ENCODE measurements at regions not wholly inside any gene's neighbourhood (a gene's known extent, or its start where the extent isn't known, plus 50 kb on each side); places are given as distances from the start of the nearest gene placed in this dataset.

DNA sequence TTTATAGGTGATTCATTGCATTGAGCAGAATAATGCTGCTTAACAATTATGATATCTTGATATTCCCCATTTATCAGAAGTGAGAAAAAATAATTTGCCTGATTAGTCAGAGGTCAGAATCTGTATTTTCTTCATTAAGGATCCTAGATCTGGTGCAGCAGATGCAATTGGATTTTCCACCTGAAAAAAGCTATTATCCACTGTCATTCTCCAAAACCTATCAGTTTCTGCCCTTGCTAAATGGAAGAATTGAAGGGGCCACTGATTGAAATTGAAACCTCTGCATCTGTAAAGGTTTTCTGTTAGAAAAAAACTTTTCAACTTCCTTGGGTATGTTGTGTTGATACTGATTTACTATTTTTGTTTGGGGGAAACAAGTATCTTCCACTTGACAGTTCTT lies 636.0 kb upstream of the NDST4 start:
- Histone ChIP-seq H3K27ac (ENCODE audit: low read depth in 2 of 2, low read length in 1 of 2) (no peak overlapping the region), H3K79me2 (ENCODE audit: insufficient read depth) (no peaks in the 10 kb centered on the region), H3K4me1 (ENCODE audit: control insufficient read depth in 1 of 2, insufficient read depth in 2 of 2, low read depth in 1 of 2, low read length in 1 of 2) (no peaks in the 10 kb centered on the region), H3K9me2 (no peaks in the 10 kb centered on the region), H3F3A (replicated peaks; ENCODE audit: insufficient read depth) (no peaks in the 10 kb centered on the region), H3K4me2 (no peak overlapping the region), H3K9me3 (no peaks in the 10 kb centered on the region), H3K36me3 (replicated peaks in 1 of 2; ENCODE audit: control insufficient read depth in 1 of 2, insufficient read depth in 2 of 2, low read length in 1 of 2) (no peaks in the 10 kb centered on the region), H4K20me1 (ENCODE audit: insufficient read depth) (no peaks in the 10 kb centered on the region), H2AFZ (ENCODE audit: low read depth) (no peak overlapping the region), H3K4me3 (ENCODE audit: low read depth in 2 of 2, low read length in 1 of 2) (no peak overlapping the region), H3K9ac (no peak overlapping the region), H3K27me3 (ENCODE audit: insufficient read depth) (no peaks in the 10 kb centered on the region)
- CTCF ChIA-PET = interaction anchor here (0.7 kb wide), 1 partner anchor 9 kb away, joined by 3 read pairs; no protein-coding TSS in a partner anchor
- no peak for DNase-seq
- POLR2A ChIA-PET = no interaction called here
- TF ChIP-seq, protein P1, sequence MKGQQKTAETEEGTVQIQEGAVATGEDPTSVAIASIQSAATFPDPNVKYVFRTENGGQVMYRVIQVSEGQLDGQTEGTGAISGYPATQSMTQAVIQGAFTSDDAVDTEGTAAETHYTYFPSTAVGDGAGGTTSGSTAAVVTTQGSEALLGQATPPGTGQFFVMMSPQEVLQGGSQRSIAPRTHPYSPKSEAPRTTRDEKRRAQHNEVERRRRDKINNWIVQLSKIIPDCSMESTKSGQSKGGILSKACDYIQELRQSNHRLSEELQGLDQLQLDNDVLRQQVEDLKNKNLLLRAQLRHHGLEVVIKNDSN (IDR thresholded peaks at IDR 0.05; ENCODE audit: borderline replicate concordance, low read depth) = no peak
- TF ChIP-seq EZH2phosphoT487 (IDR thresholded peaks at IDR 0.05; ENCODE audit: borderline replicate concordance, low read depth) = no peak

DNA sequence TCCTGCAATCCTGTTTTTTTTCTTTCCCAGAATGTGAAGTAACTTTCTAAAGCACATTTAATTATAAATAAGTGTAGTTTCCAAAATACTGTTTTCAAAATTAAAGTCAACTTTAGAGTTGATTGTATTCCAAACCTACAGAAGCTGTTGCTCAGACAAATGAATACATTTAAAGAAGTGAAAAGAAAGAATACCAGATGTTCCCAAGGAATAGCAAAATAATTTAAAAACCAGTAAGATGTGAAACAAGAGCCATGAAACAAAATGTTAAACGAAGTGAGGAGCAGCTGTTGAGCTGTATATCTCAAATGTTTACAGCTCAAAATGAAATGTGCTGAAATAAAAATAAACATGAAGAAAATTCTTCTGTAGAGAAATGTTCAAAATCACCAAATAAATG lies 627.4 kb upstream of the NDST4 start:
- Histone ChIP-seq H3K27ac (ENCODE audit: low read depth in 2 of 2, low read length in 1 of 2) (no peak overlapping the region), H2AFZ (ENCODE audit: low read depth) (no peak overlapping the region), H3K27me3 (ENCODE audit: insufficient read depth) (no peaks in the 10 kb centered on the region), H3K4me2 (no peak overlapping the region), H4K20me1 (ENCODE audit: insufficient read depth) (no peaks in the 10 kb centered on the region), H3K9me3 (no peaks in the 10 kb centered on the region; the same call in 1 of the 2 replicates), H3K9me2 (no peaks in the 10 kb centered on the region), H3K9ac (no peak overlapping the region), H3F3A (replicated peaks; ENCODE audit: insufficient read depth) (no peaks in the 10 kb centered on the region), H3K4me1 (ENCODE audit: control insufficient read depth in 1 of 2, insufficient read depth in 2 of 2, low read depth in 1 of 2, low read length in 1 of 2) (no peaks in the 10 kb centered on the region), H3K79me2 (ENCODE audit: insufficient read depth) (no peaks in the 10 kb centered on the region), H3K4me3 (ENCODE audit: low read depth in 2 of 2, low read length in 1 of 2) (no peak overlapping the region), H3K36me3 (replicated peaks in 1 of 2; ENCODE audit: control insufficient read depth in 1 of 2, insufficient read depth in 2 of 2, low read length in 1 of 2) (no peaks in the 10 kb centered on the region)
- TF ChIP-seq MXI1 (IDR thresholded peaks at IDR 0.05; ENCODE audit: low read depth, low read length) = no peak
- TF ChIP-seq RAD21 (IDR thresholded peaks at IDR 0.05; ENCODE audit: low read length) = no peak
- TF ChIP-seq, protein P2, sequence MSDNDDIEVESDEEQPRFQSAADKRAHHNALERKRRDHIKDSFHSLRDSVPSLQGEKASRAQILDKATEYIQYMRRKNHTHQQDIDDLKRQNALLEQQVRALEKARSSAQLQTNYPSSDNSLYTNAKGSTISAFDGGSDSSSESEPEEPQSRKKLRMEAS (IDR thresholded peaks at IDR 0.05; ENCODE audit: low read depth) = no peak
- no peak for TF ChIP-seq JUND (IDR thresholded peaks at IDR 0.05)
- TF ChIP-seq GABPA (IDR thresholded peaks at IDR 0.05; ENCODE audit: low read depth) = no peak
- TF ChIP-seq, protein P3, sequence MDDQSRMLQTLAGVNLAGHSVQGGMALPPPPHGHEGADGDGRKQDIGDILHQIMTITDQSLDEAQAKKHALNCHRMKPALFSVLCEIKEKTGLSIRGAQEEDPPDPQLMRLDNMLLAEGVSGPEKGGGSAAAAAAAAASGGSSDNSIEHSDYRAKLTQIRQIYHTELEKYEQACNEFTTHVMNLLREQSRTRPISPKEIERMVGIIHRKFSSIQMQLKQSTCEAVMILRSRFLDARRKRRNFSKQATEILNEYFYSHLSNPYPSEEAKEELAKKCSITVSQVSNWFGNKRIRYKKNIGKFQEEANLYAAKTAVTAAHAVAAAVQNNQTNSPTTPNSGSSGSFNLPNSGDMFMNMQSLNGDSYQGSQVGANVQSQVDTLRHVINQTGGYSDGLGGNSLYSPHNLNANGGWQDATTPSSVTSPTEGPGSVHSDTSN (IDR thresholded peaks at IDR 0.05) = no peak
- TF ChIP-seq RXRA (IDR thresholded peaks at IDR 0.05; ENCODE audit: borderline replicate concordance, low read depth) = no peak
- WGBS (ENCODE audit: low lambda C conversion rate) = 0% methylated on average over 1 of the region's 1 CpG
- ChIA-PET POLR2A (no interaction called here), CTCF (interaction anchor here (1.1 to 1.5 kb wide), 3 partner anchors 8 to 112 kb away, joined by 3 to 5 read pairs (median 3); no protein-coding TSS in a partner anchor)
- DNase-seq = no peak

DNA sequence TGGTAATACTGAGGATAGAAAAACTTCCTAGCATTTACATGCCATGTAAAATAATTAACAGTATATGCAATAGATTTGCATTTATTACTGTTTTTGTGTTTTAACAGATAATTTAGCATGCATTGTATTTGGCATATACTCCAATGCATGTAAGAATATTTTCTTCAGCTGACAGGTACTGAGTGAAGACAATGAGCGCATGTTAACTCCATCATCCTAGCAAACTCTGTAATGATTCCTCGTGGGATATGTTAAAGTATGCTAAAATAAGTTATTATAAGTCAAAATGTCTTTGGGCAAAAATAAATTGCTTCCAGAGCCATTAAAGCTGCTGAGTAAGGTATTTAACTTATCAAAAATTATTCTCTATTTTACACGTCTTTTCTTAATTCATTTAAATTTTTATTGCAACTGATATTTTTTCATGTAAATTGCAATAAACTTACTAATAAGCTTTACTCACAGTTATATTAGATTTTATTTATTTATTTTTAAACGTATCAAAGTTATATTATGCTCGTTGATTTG lies 616.4 kb upstream of the NDST4 start:
- Histone ChIP-seq H3K9ac (no peak overlapping the region), H3K27me3 (ENCODE audit: insufficient read depth) (no peaks in the 10 kb centered on the region), H3K9me3 (no peaks in the 10 kb centered on the region), H3K27ac (ENCODE audit: low read depth in 2 of 2, low read length in 1 of 2) (no peak overlapping the region), H3F3A (replicated peaks; ENCODE audit: insufficient read depth) (no peaks in the 10 kb centered on the region), H3K9me2 (no peaks in the 10 kb centered on the region), H3K79me2 (ENCODE audit: insufficient read depth) (no peaks in the 10 kb centered on the region), H4K20me1 (ENCODE audit: insufficient read depth) (no peaks in the 10 kb centered on the region), H2AFZ (ENCODE audit: low read depth) (no peak overlapping the region), H3K4me2 (no peak overlapping the region), H3K36me3 (replicated peaks in 1 of 2; ENCODE audit: control insufficient read depth in 1 of 2, insufficient read depth in 2 of 2, low read length in 1 of 2) (no peaks in the 10 kb centered on the region), H3K4me1 (ENCODE audit: control insufficient read depth in 1 of 2, insufficient read depth in 2 of 2, low read depth in 1 of 2, low read length in 1 of 2) (no peaks in the 10 kb centered on the region), H3K4me3 (ENCODE audit: low read depth in 2 of 2, low read length in 1 of 2) (no peak overlapping the region)
- no peak for TF ChIP-seq GABPA (IDR thresholded peaks at IDR 0.05; ENCODE audit: low read depth)
- TF ChIP-seq, protein P4, sequence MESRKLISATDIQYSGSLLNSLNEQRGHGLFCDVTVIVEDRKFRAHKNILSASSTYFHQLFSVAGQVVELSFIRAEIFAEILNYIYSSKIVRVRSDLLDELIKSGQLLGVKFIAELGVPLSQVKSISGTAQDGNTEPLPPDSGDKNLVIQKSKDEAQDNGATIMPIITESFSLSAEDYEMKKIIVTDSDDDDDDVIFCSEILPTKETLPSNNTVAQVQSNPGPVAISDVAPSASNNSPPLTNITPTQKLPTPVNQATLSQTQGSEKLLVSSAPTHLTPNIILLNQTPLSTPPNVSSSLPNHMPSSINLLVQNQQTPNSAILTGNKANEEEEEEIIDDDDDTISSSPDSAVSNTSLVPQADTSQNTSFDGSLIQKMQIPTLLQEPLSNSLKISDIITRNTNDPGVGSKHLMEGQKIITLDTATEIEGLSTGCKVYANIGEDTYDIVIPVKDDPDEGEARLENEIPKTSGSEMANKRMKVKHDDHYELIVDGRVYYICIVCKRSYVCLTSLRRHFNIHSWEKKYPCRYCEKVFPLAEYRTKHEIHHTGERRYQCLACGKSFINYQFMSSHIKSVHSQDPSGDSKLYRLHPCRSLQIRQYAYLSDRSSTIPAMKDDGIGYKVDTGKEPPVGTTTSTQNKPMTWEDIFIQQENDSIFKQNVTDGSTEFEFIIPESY (IDR thresholded peaks at IDR 0.05; ENCODE audit: borderline replicate concordance, low read depth) = no peak
- no peak for TF ChIP-seq YY1 (IDR thresholded peaks at IDR 0.05; ENCODE audit: low read depth)
- no peak for TF ChIP-seq RFX5 (IDR thresholded peaks at IDR 0.05; ENCODE audit: low read length)
- no peak for TF ChIP-seq MXI1 (IDR thresholded peaks at IDR 0.05; ENCODE audit: low read depth, low read length)
- TF ChIP-seq, protein P2 (IDR thresholded peaks at IDR 0.05; ENCODE audit: low read depth) = no peak
- no peak for TF ChIP-seq RXRA (IDR thresholded peaks at IDR 0.05; ENCODE audit: borderline replicate concordance, low read depth)
- no peak for TF ChIP-seq NFIC (IDR thresholded peaks at IDR 0.05; ENCODE audit: borderline replicate concordance)
- no peak for TF ChIP-seq TEAD4 (IDR thresholded peaks at IDR 0.05; ENCODE audit: borderline replicate concordance, insufficient read depth)
- TF ChIP-seq POLR2AphosphoS5 (IDR thresholded peaks at IDR 0.05; ENCODE audit: low read depth, low read length) = no peak
- POLR2A ChIA-PET = no interaction called here
- CTCF ChIA-PET = no interaction called here
- WGBS (ENCODE audit: low lambda C conversion rate) = 14% methylated on average over 5 of the region's 5 CpGs
- no peak for DNase-seq
